ENCODE measurements at regions not wholly inside any gene's neighbourhood (a gene's known extent, or its start where the extent isn't known, plus 50 kb on each side); places are given as distances from the start of the nearest gene placed in this dataset.

GRCh38 chr15:37856109-37856508 is 78.3 kb upstream of the TMCO5A start:
- Histone ChIP-seq H2BK12ac (ENCODE audit: low read length) (no peak overlapping the region), H2BK5ac (ENCODE audit: low read depth, low read length, poor library complexity) (no peak overlapping the region), H3K9ac (ENCODE audit: low read length) (no peak overlapping the region), H2AK5ac (ENCODE audit: low read length) (no peak overlapping the region), H3K18ac (ENCODE audit: low read length) (no peak overlapping the region), H2BK120ac (ENCODE audit: insufficient read depth, low read length, poor library complexity) (no peak overlapping the region), H3K9me3 (ENCODE audit: insufficient read depth, low read depth, low read length) (no peaks in the 10 kb centered on the region), H3K23ac (ENCODE audit: low read length) (no peak overlapping the region), H3K27ac (ENCODE audit: low read depth, low read length) (no peak overlapping the region), H3K27me3 (ENCODE audit: insufficient read depth, low read length) (no peaks in the 10 kb centered on the region), H3K4me2 (ENCODE audit: low read length) (no peak overlapping the region), H3K36me3 (ENCODE audit: control insufficient read depth in 1 of 2, insufficient read depth in 2 of 2, low read length in 2 of 2) (no peaks in the 10 kb centered on the region), H2AFZ (ENCODE audit: insufficient read depth, low read length, poor library complexity) (no peak overlapping the region), H3K4me3 (ENCODE audit: low read depth, low read length) (no peak overlapping the region), H3K4me1 (ENCODE audit: control insufficient read depth in 1 of 2, insufficient read depth in 2 of 2, low read length in 2 of 2) (no peaks in the 10 kb centered on the region), H4K12ac (ENCODE audit: low read depth, low read length) (no peak overlapping the region), H3K79me1 (ENCODE audit: low read length) (no peaks in the 10 kb centered on the region), H3K14ac (ENCODE audit: low read length) (no peak overlapping the region), H3K4ac (ENCODE audit: low read depth, low read length) (no peak overlapping the region), H3K79me2 (ENCODE audit: control insufficient read depth, insufficient read depth, low read length, poor library complexity) (no peaks in the 10 kb centered on the region), H4K8ac (ENCODE audit: low read depth, low read length) (no peak overlapping the region), H4K91ac (ENCODE audit: low read depth, low read length) (no peak overlapping the region)
- no CpG with 5 or more reads among the region's 5 CpGs for WGBS (ENCODE audit: extremely low coverage, insufficient coverage, insufficient read length)
- no peak for DNase-seq

- Histone ChIP-seq H3K9me3 (ENCODE audit: insufficient read depth, low read depth, low read length) (no peaks in the 10 kb centered on the region), H3K79me2 (ENCODE audit: control insufficient read depth, insufficient read depth, low read length, poor library complexity) (no peaks in the 10 kb centered on the region), H4K12ac (ENCODE audit: low read depth, low read length) (no peak overlapping the region), H4K91ac (ENCODE audit: low read depth, low read length) (no peak overlapping the region), H3K4me2 (ENCODE audit: low read length) (no peak overlapping the region), H2BK5ac (ENCODE audit: low read depth, low read length, poor library complexity) (no peak overlapping the region), H2AFZ (ENCODE audit: insufficient read depth, low read length, poor library complexity) (no peak overlapping the region), H3K18ac (ENCODE audit: low read length) (no peak overlapping the region), H4K8ac (ENCODE audit: low read depth, low read length) (no peak overlapping the region), H3K27ac (ENCODE audit: low read depth, low read length) (no peak overlapping the region), H3K4me3 (ENCODE audit: low read depth, low read length) (no peak overlapping the region), H2AK5ac (ENCODE audit: low read length) (no peak overlapping the region), H3K4me1 (ENCODE audit: control insufficient read depth in 1 of 2, insufficient read depth in 2 of 2, low read length in 2 of 2) (no peaks in the 10 kb centered on the region), H3K9ac (ENCODE audit: low read length) (no peak overlapping the region), H3K36me3 (ENCODE audit: control insufficient read depth in 1 of 2, insufficient read depth in 2 of 2, low read length in 2 of 2) (no peaks in the 10 kb centered on the region), H3K79me1 (ENCODE audit: low read length) (no peaks in the 10 kb centered on the region), H3K14ac (ENCODE audit: low read length) (no peak overlapping the region), H3K27me3 (ENCODE audit: insufficient read depth, low read length) (no peaks in the 10 kb centered on the region), H2BK12ac (ENCODE audit: low read length) (no peak overlapping the region), H3K4ac (ENCODE audit: low read depth, low read length) (no peak overlapping the region), H2BK120ac (ENCODE audit: insufficient read depth, low read length, poor library complexity) (no peak overlapping the region), H3K23ac (ENCODE audit: low read length) (no peak overlapping the region)
- no peak for DNase-seq
- no CpG with 5 or more reads among the region's 2 CpGs for WGBS (ENCODE audit: extremely low coverage, insufficient coverage, insufficient read length)
Observed at GRCh38 chr15:37860896-37861295, 73.5 kb upstream of the TMCO5A start.

GRCh38 chr15:37865687-37866086 is 68.8 kb upstream of the TMCO5A start:
- Histone ChIP-seq H3K9me3 (ENCODE audit: insufficient read depth, low read depth, low read length) (no peaks in the 10 kb centered on the region), H4K91ac (ENCODE audit: low read depth, low read length) (no peak overlapping the region), H3K79me1 (ENCODE audit: low read length) (no peaks in the 10 kb centered on the region), H3K4ac (ENCODE audit: low read depth, low read length) (no peak overlapping the region), H2BK5ac (ENCODE audit: low read depth, low read length, poor library complexity) (no peak overlapping the region), H3K18ac (ENCODE audit: low read length) (no peak overlapping the region), H3K9ac (ENCODE audit: low read length) (no peak overlapping the region), H3K79me2 (ENCODE audit: control insufficient read depth, insufficient read depth, low read length, poor library complexity) (no peaks in the 10 kb centered on the region), H2BK12ac (ENCODE audit: low read length) (no peak overlapping the region), H3K14ac (ENCODE audit: low read length) (no peak overlapping the region), H3K4me1 (ENCODE audit: control insufficient read depth in 1 of 2, insufficient read depth in 2 of 2, low read length in 2 of 2) (no peaks in the 10 kb centered on the region), H3K4me2 (ENCODE audit: low read length) (no peak overlapping the region), H3K27ac (ENCODE audit: low read depth, low read length) (no peak overlapping the region), H2BK120ac (ENCODE audit: insufficient read depth, low read length, poor library complexity) (no peak overlapping the region), H3K27me3 (ENCODE audit: insufficient read depth, low read length) (no peaks in the 10 kb centered on the region), H3K4me3 (ENCODE audit: low read depth, low read length) (no peak overlapping the region), H4K12ac (ENCODE audit: low read depth, low read length) (no peak overlapping the region), H2AFZ (ENCODE audit: insufficient read depth, low read length, poor library complexity) (no peak overlapping the region), H4K8ac (ENCODE audit: low read depth, low read length) (no peak overlapping the region), H3K36me3 (ENCODE audit: control insufficient read depth in 1 of 2, insufficient read depth in 2 of 2, low read length in 2 of 2) (no peaks in the 10 kb centered on the region), H2AK5ac (ENCODE audit: low read length) (no peak overlapping the region), H3K23ac (ENCODE audit: low read length) (no peak overlapping the region)
- WGBS (ENCODE audit: extremely low coverage, insufficient coverage, insufficient read length), result no CpG with 5 or more reads among the region's 1 CpG
- DNase-seq, result no peak

GRCh38 chr15:37870711-37871110 is 63.7 kb upstream of the TMCO5A start:
- no peak for DNase-seq
- Histone ChIP-seq H2BK120ac (ENCODE audit: insufficient read depth, low read length, poor library complexity) (no peak overlapping the region), H3K27ac (ENCODE audit: low read depth, low read length) (no peak overlapping the region), H3K9me3 (ENCODE audit: insufficient read depth, low read depth, low read length) (no peaks in the 10 kb centered on the region), H3K18ac (ENCODE audit: low read length) (no peak overlapping the region), H3K14ac (ENCODE audit: low read length) (no peak overlapping the region), H3K23ac (ENCODE audit: low read length) (no peak overlapping the region), H3K4ac (ENCODE audit: low read depth, low read length) (no peak overlapping the region), H2AK5ac (ENCODE audit: low read length) (no peak overlapping the region), H3K36me3 (ENCODE audit: control insufficient read depth in 1 of 2, insufficient read depth in 2 of 2, low read length in 2 of 2) (no peaks in the 10 kb centered on the region), H4K8ac (ENCODE audit: low read depth, low read length) (no peak overlapping the region), H2BK12ac (ENCODE audit: low read length) (no peak overlapping the region), H2BK5ac (ENCODE audit: low read depth, low read length, poor library complexity) (no peak overlapping the region), H3K4me3 (ENCODE audit: low read depth, low read length) (no peak overlapping the region), H3K27me3 (ENCODE audit: insufficient read depth, low read length) (no peaks in the 10 kb centered on the region), H3K4me2 (ENCODE audit: low read length) (no peak overlapping the region), H2AFZ (ENCODE audit: insufficient read depth, low read length, poor library complexity) (no peak overlapping the region), H3K79me1 (ENCODE audit: low read length) (no peaks in the 10 kb centered on the region), H3K79me2 (ENCODE audit: control insufficient read depth, insufficient read depth, low read length, poor library complexity) (no peaks in the 10 kb centered on the region), H3K9ac (ENCODE audit: low read length) (no peak overlapping the region), H3K4me1 (ENCODE audit: control insufficient read depth in 1 of 2, insufficient read depth in 2 of 2, low read length in 2 of 2) (no peaks in the 10 kb centered on the region), H4K12ac (ENCODE audit: low read depth, low read length) (no peak overlapping the region), H4K91ac (ENCODE audit: low read depth, low read length) (no peak overlapping the region)

GRCh38 chr15:37872661-37873060 is 61.8 kb upstream of the TMCO5A start:
- no peak overlapping the region for H2AFZ ChIP-seq (ENCODE audit: insufficient read depth, low read length, poor library complexity)
- no peak overlapping the region for H3K23ac ChIP-seq (ENCODE audit: low read length)
- WGBS (ENCODE audit: extremely low coverage, insufficient coverage, insufficient read length), result no CpG with 5 or more reads among the region's 9 CpGs
- no peak overlapping the region for H3K4me3 ChIP-seq (ENCODE audit: low read depth, low read length)
- no peak overlapping the region for H3K18ac ChIP-seq (ENCODE audit: low read length)
- H4K12ac ChIP-seq (ENCODE audit: low read depth, low read length), result no peak overlapping the region
- H3K36me3 ChIP-seq (ENCODE audit: control insufficient read depth in 1 of 2, insufficient read depth in 2 of 2, low read length in 2 of 2), result no peaks in the 10 kb centered on the region
- H4K91ac ChIP-seq (ENCODE audit: low read depth, low read length), result no peak overlapping the region
- H3K79me2 ChIP-seq (ENCODE audit: control insufficient read depth, insufficient read depth, low read length, poor library complexity), result no peaks in the 10 kb centered on the region
- H3K27me3 ChIP-seq (ENCODE audit: insufficient read depth, low read length), result no peaks in the 10 kb centered on the region
- no peak overlapping the region for H2AK5ac ChIP-seq (ENCODE audit: low read length)
- H3K14ac ChIP-seq (ENCODE audit: low read length), result no peak overlapping the region
- no peak overlapping the region for H4K8ac ChIP-seq (ENCODE audit: low read depth, low read length)
- no peak overlapping the region for H2BK5ac ChIP-seq (ENCODE audit: low read depth, low read length, poor library complexity)
- no peak overlapping the region for H3K4me2 ChIP-seq (ENCODE audit: low read length)
- H2BK12ac ChIP-seq (ENCODE audit: low read length), result no peak overlapping the region
- no peak overlapping the region for H3K4ac ChIP-seq (ENCODE audit: low read depth, low read length)
- no peak for DNase-seq
- no peaks in the 10 kb centered on the region for H3K9me3 ChIP-seq (ENCODE audit: insufficient read depth, low read depth, low read length)
- H3K4me1 ChIP-seq (ENCODE audit: control insufficient read depth in 1 of 2, insufficient read depth in 2 of 2, low read length in 2 of 2), result no peaks in the 10 kb centered on the region
- H3K79me1 ChIP-seq (ENCODE audit: low read length), result no peaks in the 10 kb centered on the region
- H2BK120ac ChIP-seq (ENCODE audit: insufficient read depth, low read length, poor library complexity), result no peak overlapping the region
- no peak overlapping the region for H3K9ac ChIP-seq (ENCODE audit: low read length)
- H3K27ac ChIP-seq (ENCODE audit: low read depth, low read length), result no peak overlapping the region

Measured in trophoblast cell (in vitro differentiated cells and primary cell).